ENCODE measurements at regions not wholly inside any gene's neighbourhood (a gene's known extent, or its start where the extent isn't known, plus 50 kb on each side); places are given as distances from the start of the nearest gene placed in this dataset.

GRCh38 chr2:133816037-133816436 lies 247.8 kb upstream of the NCKAP5 start:
- Histone ChIP-seq H4K20me1 (ENCODE audit: control insufficient read depth, insufficient read depth, low read length, poor library complexity, severe bottlenecking) (no peaks in the 10 kb centered on the region), H3K9me3 (ENCODE audit: control extremely low read depth in 1 of 3, control insufficient read depth in 2 of 3, insufficient read depth in 1 of 3, low read length in 2 of 3) (peaks cover 2 to 22% (median 20%) of the 10 kb centered on the region in 3 donors), H3K9ac (ENCODE audit: low read length) (no peak overlapping the region), H3K4me3 (ENCODE audit: control extremely low read depth in 1 of 5, extremely low read depth in 1 of 5, insufficient read depth in 1 of 5, low read depth in 2 of 5, low read length in 4 of 5) (no peak overlapping the region), H3K27me3 (replicated peaks in 1 of 4; ENCODE audit: control extremely low read depth in 1 of 4, control insufficient read depth in 3 of 4, insufficient read depth in 4 of 4, low read length in 3 of 4) (no peaks in the 10 kb centered on the region), H3K27ac (ENCODE audit: low read length in 2 of 2) (no peak overlapping the region), H3K36me3 (replicated peaks in 1 of 2; ENCODE audit: control extremely low read depth in 1 of 2, control insufficient read depth in 1 of 2, extremely low read depth in 1 of 2, insufficient read depth in 2 of 2, low read length in 1 of 2) (no peaks in the 10 kb centered on the region), H3K79me2 (ENCODE audit: control insufficient read depth, insufficient read depth, low read length) (no peaks in the 10 kb centered on the region), H3K4me1 (ENCODE audit: control insufficient read depth in 2 of 2, insufficient read depth in 2 of 2, low read length in 2 of 2) (peaks cover 0 to 2% of the 10 kb centered on the region in 2 donors), H3K4me2 (replicated peaks; ENCODE audit: low read depth, low read length, poor library complexity, severe bottlenecking) (no peak overlapping the region), H2AFZ (ENCODE audit: insufficient read depth, low read depth, low read length, poor library complexity, severe bottlenecking) (no peak overlapping the region)
- ATAC-seq (ENCODE audit: low read depth), result no peak
- CTCF ChIA-PET, result no interaction called here
- POLR2A ChIA-PET, result no interaction called here
- Mint-ChIP-seq H3K4me1 (no peaks in the 10 kb centered on the region), H3K27me3 (peaks cover 7% of the 10 kb centered on the region), H3K9me3 (ENCODE audit: insufficient read depth) (peaks cover 7% of the 10 kb centered on the region), H3K27ac (no peak overlapping the region), H3K4me3 (no peak overlapping the region)
- no peak for DNase-seq
- TF ChIP-seq EZH2 (IDR thresholded peaks at IDR 0.05; ENCODE audit: borderline replicate concordance, insufficient read depth, low read depth, low read length, poor library complexity, severe bottlenecking), result no peak
- TF ChIP-seq CTCF (IDR thresholded peaks at IDR 0.05), result no peak
- WGBS (ENCODE audit: insufficient coverage), result 73% methylated on average over 1 of the region's 3 CpGs
- intact Hi-C loops (cut with micrococcal nuclease), result no loop called here

GRCh38 chr2:133817680-133818566 lies 249.7 kb upstream of the NCKAP5 start:
- H3K4me3 ChIP-seq (ENCODE audit: control extremely low read depth in 1 of 5, extremely low read depth in 1 of 5, insufficient read depth in 1 of 5, low read depth in 2 of 5, low read length in 4 of 5), result no peak overlapping the region
- H3K4me3 Mint-ChIP-seq, result no peak overlapping the region
- H3K4me1 ChIP-seq (ENCODE audit: control insufficient read depth in 2 of 2, insufficient read depth in 2 of 2, low read length in 2 of 2), result no peaks in the 10 kb centered on the region
- no peaks in the 10 kb centered on the region for H3K27me3 ChIP-seq (replicated peaks in 1 of 4; ENCODE audit: control extremely low read depth in 1 of 4, control insufficient read depth in 3 of 4, insufficient read depth in 4 of 4, low read length in 3 of 4)
- TF ChIP-seq EZH2 (IDR thresholded peaks at IDR 0.05; ENCODE audit: borderline replicate concordance, insufficient read depth, low read depth, low read length, poor library complexity, severe bottlenecking) (no peak), CTCF (IDR thresholded peaks at IDR 0.05) (no peak)
- ATAC-seq (ENCODE audit: low read depth) (no peak), DNase-seq (no peak)
- H3K4me1 Mint-ChIP-seq, result no peaks in the 10 kb centered on the region
- H2AFZ ChIP-seq (ENCODE audit: insufficient read depth, low read depth, low read length, poor library complexity, severe bottlenecking), result no peak overlapping the region
- no peak overlapping the region for H3K27ac Mint-ChIP-seq
- 27% methylated on average over 5 of the region's 9 CpGs for WGBS (ENCODE audit: insufficient coverage)
- intact Hi-C loops (cut with micrococcal nuclease), result no loop called here
- POLR2A ChIA-PET, result no interaction called here
- no peaks in the 10 kb centered on the region for H3K36me3 ChIP-seq (replicated peaks in 1 of 2; ENCODE audit: control extremely low read depth in 1 of 2, control insufficient read depth in 1 of 2, extremely low read depth in 1 of 2, insufficient read depth in 2 of 2, low read length in 1 of 2)
- no peak overlapping the region for H3K9ac ChIP-seq (ENCODE audit: low read length)
- H4K20me1 ChIP-seq (ENCODE audit: control insufficient read depth, insufficient read depth, low read length, poor library complexity, severe bottlenecking), result no peaks in the 10 kb centered on the region
- H3K79me2 ChIP-seq (ENCODE audit: control insufficient read depth, insufficient read depth, low read length), result no peaks in the 10 kb centered on the region
- peaks cover under 1 to 7% (median 1%) of the 10 kb centered on the region in 3 donors for H3K9me3 ChIP-seq (ENCODE audit: control extremely low read depth in 1 of 3, control insufficient read depth in 2 of 3, insufficient read depth in 1 of 3, low read length in 2 of 3)
- H3K4me2 ChIP-seq (replicated peaks; ENCODE audit: low read depth, low read length, poor library complexity, severe bottlenecking), result no peak overlapping the region
- H3K9me3 Mint-ChIP-seq (ENCODE audit: insufficient read depth), result peaks cover 5% of the 10 kb centered on the region
- CTCF ChIA-PET, result no interaction called here
- no peak overlapping the region for H3K27ac ChIP-seq (ENCODE audit: low read length in 2 of 2)
- H3K27me3 Mint-ChIP-seq, result peaks cover 11% of the 10 kb centered on the region
